CD14-positive monocyte (primary cell): ENCODE measurements at regions not wholly inside any gene's neighbourhood (a gene's known extent, or its start where the extent isn't known, plus 50 kb on each side); places are given as distances from the start of the nearest gene placed in this dataset.
"Not testable (repeated sequence)": the region's sequence is repeated elsewhere in the genome, so short reads cannot be mapped to it uniquely, and the experiment has no call there.

ENCODE experiments used
- DNase-seq, 3 donors: peaks; one replicate each; pipeline ENCODE4 v3.0.0-alpha.2; 2011 to 2022
- H2AFZ ChIP-seq: 2 replicates; pipeline ENCODE4 v1.6.0; 2012; ENCODE audit warnings: mild to moderate bottlenecking, low read depth, low read length, inconsistent platforms; ENCODE audit not compliant: insufficient read depth, poor library complexity, severe bottlenecking
- H3K27ac ChIP-seq, 2 donors: 1 replicate in 1 of 2; 2 replicates in 1 of 2; pipeline ENCODE4 v1.5.1; 2012 to 2013; ENCODE audit warnings: low read length in 2 of 2, control low read depth in 1 of 2, inconsistent platforms in 1 of 2, low read depth in 1 of 2, mild to moderate bottlenecking in 1 of 2
- H3K27me3 ChIP-seq, 2 donors: one replicate each; pipeline versions ENCODE4 v1.6.0 to v1.6.1; 2011 to 2013; ENCODE audit warnings: low read length in 2 of 2; ENCODE audit not compliant: control insufficient read depth in 2 of 2, insufficient read depth in 2 of 2
- H3K36me3 ChIP-seq, 2 donors: replicated peaks in 1 of 2; 1 replicate in 1 of 2; 2 replicates in 1 of 2; pipeline versions ENCODE4 v1.5.1 to v1.6.1; 2012 to 2013; ENCODE audit warnings: low read length in 2 of 2, control low read depth in 1 of 2, inconsistent platforms in 1 of 2, mild to moderate bottlenecking in 1 of 2; ENCODE audit not compliant: insufficient read depth in 2 of 2, control insufficient read depth in 1 of 2
- H3K4me1 ChIP-seq, 2 donors: 1 replicate in 1 of 2; 2 replicates in 1 of 2; pipeline versions ENCODE4 v1.5.1 to v1.6.1; 2012 to 2013; ENCODE audit warnings: low read length in 2 of 2, control low read depth in 1 of 2, inconsistent platforms in 1 of 2, mild to moderate bottlenecking in 1 of 2, moderate library complexity in 1 of 2; ENCODE audit not compliant: insufficient read depth in 2 of 2, control insufficient read depth in 1 of 2
- H3K4me2 ChIP-seq: replicated peaks from 2 replicates; pipeline ENCODE3; 2012; ENCODE audit warnings: low read length, moderate library complexity, mild to moderate bottlenecking; ENCODE audit not compliant: poor library complexity, severe bottlenecking; ENCODE audit errors: extremely low read depth
- H3K4me3 ChIP-seq, 3 experiments: fragments of 200-600 bp in 1 of 3; sonication (generic) in 1 of 3; replicated peaks in 1 of 3; 1 replicate in 2 of 3; 2 replicates in 1 of 3; pipeline ENCODE4 v1.5.1; 2011 to 2013; ENCODE audit warnings: low read length in 3 of 3, mild to moderate bottlenecking in 3 of 3, control low read depth in 2 of 3, low read depth in 2 of 3, inconsistent platforms in 1 of 3, moderate library complexity in 1 of 3
- H3K79me2 ChIP-seq: 2 replicates; pipeline ENCODE4 v1.6.0; 2012; ENCODE audit warnings: mild to moderate bottlenecking, control low read depth, inconsistent platforms, low read length, moderate library complexity; ENCODE audit not compliant: insufficient read depth
- H3K9ac ChIP-seq: 2 replicates; pipeline ENCODE4 v1.6.0; 2017; ENCODE audit warnings: low read length, mild to moderate bottlenecking; ENCODE audit not compliant: insufficient read depth, poor library complexity, severe bottlenecking
- H3K9me3 ChIP-seq, 2 donors: replicated peaks in 1 of 2; 1 replicate in 1 of 2; 2 replicates in 1 of 2; pipeline versions ENCODE4 v1.5.1 to v1.6.1; 2012 to 2013; ENCODE audit warnings: low read length in 2 of 2, control low read depth in 1 of 2; ENCODE audit not compliant: control insufficient read depth in 1 of 2, insufficient read depth in 1 of 2
- H4K20me1 ChIP-seq: 2 replicates; pipeline ENCODE4 v1.6.0; 2012; ENCODE audit warnings: mild to moderate bottlenecking, low read length, control low read depth, moderate library complexity; ENCODE audit not compliant: insufficient read depth
- H3K27ac Mint-ChIP-seq, 7 donors: one replicate each; pipeline ENCODE4 v1.8.0; 2020; ENCODE audit warnings: mild to moderate bottlenecking in 7 of 7, mixed read lengths in 7 of 7, moderate library complexity in 6 of 7, inconsistent platforms in 2 of 7
- H3K27me3 Mint-ChIP-seq, 3 donors: one replicate each; pipeline ENCODE4 v1.8.0; 2021 to 2022; ENCODE audit warnings: low read depth in 3 of 3, mild to moderate bottlenecking in 3 of 3, mixed read lengths in 3 of 3, moderate library complexity in 3 of 3, inconsistent platforms in 1 of 3
- H3K36me3 Mint-ChIP-seq, 2 donors: one replicate each; pipeline ENCODE4 v1.8.0; 2020; ENCODE audit warnings: mixed read lengths in 2 of 2, inconsistent platforms in 1 of 2, mild to moderate bottlenecking in 1 of 2
- H3K4me1 Mint-ChIP-seq: one replicate; pipeline ENCODE4 v1.8.0; 2020; ENCODE audit warnings: mild to moderate bottlenecking, mixed read lengths
- H3K4me3 Mint-ChIP-seq, 2 donors: one replicate each; pipeline ENCODE4 v1.8.0; 2020; ENCODE audit warnings: mild to moderate bottlenecking in 2 of 2, mixed read lengths in 2 of 2, moderate library complexity in 1 of 2
- H3K9me3 Mint-ChIP-seq, 7 donors: one replicate each; pipeline ENCODE4 v1.8.0; 2020 to 2022; ENCODE audit warnings: mixed read lengths in 7 of 7, mild to moderate bottlenecking in 6 of 7, moderate library complexity in 6 of 7, inconsistent platforms in 2 of 7
- WGBS: methylation state at CpG from one replicate; pipeline ENCODE4 v1.1.5; 2013; ENCODE audit warnings: missing lambda C conversion rate; ENCODE audit not compliant: insufficient coverage; 5-methylcytosine and 5-hydroxymethylcytosine counted together
- intact Hi-C, 2 donors: fragments of 100-400 bp; cut with micrococcal nuclease; formaldehyde crosslinking; loops; one replicate each; pipeline versions ENCODE4 v1.15.0 to v1.15.1; 2023
- TF ChIP-seq, protein P1 (sequence below): fragments of 200-600 bp; IDR thresholded peaks from one replicate; pipeline ENCODE4 v1.8.0; 2022; ENCODE audit warnings: antibody characterized with exemption, mild to moderate bottlenecking

DNA sequence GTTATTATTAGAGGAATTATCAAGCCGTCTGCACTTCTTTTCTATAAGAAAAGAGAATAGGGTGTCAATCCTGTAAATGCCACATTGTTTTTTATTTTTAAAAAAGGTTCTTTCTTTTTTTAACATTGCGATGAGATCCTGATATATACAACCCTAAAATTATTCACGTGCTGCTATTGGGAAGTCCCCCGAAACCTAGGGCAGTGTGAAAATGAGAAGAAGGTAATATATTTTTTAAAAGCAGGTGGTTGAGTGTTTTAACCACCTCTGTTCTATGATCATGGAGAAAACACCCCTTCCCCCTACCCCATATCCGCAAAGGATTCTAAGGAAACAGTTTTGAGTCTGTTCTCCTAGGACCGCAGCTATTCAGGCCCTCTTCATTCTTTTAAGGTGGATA is 94.5 kb upstream of the KLHL14 start:
- no peaks in the 10 kb centered on the region for H3K36me3 Mint-ChIP-seq
- no peaks in the 10 kb centered on the region for H3K27me3 Mint-ChIP-seq
- no peak for DNase-seq
- no peaks in the 10 kb centered on the region for H3K4me1 Mint-ChIP-seq
- TF ChIP-seq, protein P1, sequence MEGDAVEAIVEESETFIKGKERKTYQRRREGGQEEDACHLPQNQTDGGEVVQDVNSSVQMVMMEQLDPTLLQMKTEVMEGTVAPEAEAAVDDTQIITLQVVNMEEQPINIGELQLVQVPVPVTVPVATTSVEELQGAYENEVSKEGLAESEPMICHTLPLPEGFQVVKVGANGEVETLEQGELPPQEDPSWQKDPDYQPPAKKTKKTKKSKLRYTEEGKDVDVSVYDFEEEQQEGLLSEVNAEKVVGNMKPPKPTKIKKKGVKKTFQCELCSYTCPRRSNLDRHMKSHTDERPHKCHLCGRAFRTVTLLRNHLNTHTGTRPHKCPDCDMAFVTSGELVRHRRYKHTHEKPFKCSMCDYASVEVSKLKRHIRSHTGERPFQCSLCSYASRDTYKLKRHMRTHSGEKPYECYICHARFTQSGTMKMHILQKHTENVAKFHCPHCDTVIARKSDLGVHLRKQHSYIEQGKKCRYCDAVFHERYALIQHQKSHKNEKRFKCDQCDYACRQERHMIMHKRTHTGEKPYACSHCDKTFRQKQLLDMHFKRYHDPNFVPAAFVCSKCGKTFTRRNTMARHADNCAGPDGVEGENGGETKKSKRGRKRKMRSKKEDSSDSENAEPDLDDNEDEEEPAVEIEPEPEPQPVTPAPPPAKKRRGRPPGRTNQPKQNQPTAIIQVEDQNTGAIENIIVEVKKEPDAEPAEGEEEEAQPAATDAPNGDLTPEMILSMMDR: no peak
- H3K4me3 Mint-ChIP-seq: no peak overlapping the region
- Histone ChIP-seq H3K27ac (no peak overlapping the region), H3K9me3 (no peaks in the 10 kb centered on the region), H3K27me3 (no peaks in the 10 kb centered on the region), H2AFZ (no peak overlapping the region), H3K79me2 (no peaks in the 10 kb centered on the region), H4K20me1 (no peaks in the 10 kb centered on the region), H3K36me3 (no peaks in the 10 kb centered on the region), H3K4me3 (no peak overlapping the region), H3K4me1 (no peaks in the 10 kb centered on the region), H3K4me2 (no peak overlapping the region), H3K9ac (no peak overlapping the region)
- peaks cover 2 to 8% (median 4%) of the 10 kb centered on the region in 7 donors for H3K9me3 Mint-ChIP-seq
- no CpG with 5 or more reads among the region's 6 CpGs for WGBS
- H3K27ac Mint-ChIP-seq: no peak overlapping the region
- intact Hi-C loops: no loop called here

DNA sequence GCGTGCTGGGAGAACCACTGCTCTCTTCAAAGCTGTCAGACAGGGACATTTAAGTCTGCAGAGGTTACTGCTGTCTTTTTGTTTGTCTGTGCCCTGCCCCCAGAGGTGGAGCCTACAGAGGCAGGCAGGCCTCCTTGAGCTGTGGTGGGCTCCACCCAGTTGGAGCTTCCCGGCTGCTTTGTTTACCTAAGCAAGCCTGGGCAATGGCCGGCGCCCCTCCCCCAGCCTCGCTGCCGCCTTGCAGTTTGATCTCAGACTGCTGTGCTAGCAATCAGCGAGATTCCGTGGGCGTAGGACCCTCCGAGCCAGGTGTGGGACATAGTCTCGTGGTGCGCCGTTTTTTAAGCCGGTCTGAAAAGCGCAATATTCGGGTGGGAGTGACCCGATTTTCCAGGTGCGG is 89.2 kb upstream of the KLHL14 start:
- H3K27me3 Mint-ChIP-seq, H3K4me2 ChIP-seq, H3K4me1 Mint-ChIP-seq, DNase-seq, H3K9ac ChIP-seq, H3K36me3 Mint-ChIP-seq, intact Hi-C loops, H3K4me3 ChIP-seq, H3K27me3 ChIP-seq, H2AFZ ChIP-seq, H3K79me2 ChIP-seq, H3K4me1 ChIP-seq, H3K9me3 Mint-ChIP-seq, H3K36me3 ChIP-seq, H3K4me3 Mint-ChIP-seq, H4K20me1 ChIP-seq, H3K27ac Mint-ChIP-seq, H3K27ac ChIP-seq, H3K9me3 ChIP-seq: not testable (repeated sequence)
- no CpG with 5 or more reads among the region's 18 CpGs for WGBS
